ENCODE measurements at regions not wholly inside any gene's neighbourhood (a gene's known extent, or its start where the extent isn't known, plus 50 kb on each side); places are given as distances from the start of the nearest gene placed in this dataset.

DNA sequence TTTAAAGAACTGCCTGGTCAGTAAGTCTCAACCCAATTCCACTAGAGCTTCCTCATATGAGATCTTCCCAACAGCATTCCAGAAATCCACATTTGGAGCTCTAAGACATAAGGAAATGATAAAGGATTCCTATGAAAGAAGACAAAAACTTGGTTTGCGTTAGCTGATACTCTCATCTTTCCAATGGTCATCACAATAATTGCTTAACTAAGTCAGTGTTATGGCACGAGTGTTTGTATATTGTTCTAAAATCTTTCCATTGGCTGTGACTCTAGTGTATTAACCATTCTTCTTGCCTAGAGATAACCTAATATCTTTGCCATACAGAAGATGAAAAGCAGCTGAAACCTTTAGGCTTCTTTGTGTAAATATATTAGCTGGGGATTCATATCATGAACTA, 289.0 kb downstream of the SNX13 start:
- DNase-seq (ENCODE audit: extremely low read depth, low read depth): no peak
- TF ChIP-seq CTCF (IDR thresholded peaks at IDR 0.05; ENCODE audit: low read depth, low read length): no peak

DNA sequence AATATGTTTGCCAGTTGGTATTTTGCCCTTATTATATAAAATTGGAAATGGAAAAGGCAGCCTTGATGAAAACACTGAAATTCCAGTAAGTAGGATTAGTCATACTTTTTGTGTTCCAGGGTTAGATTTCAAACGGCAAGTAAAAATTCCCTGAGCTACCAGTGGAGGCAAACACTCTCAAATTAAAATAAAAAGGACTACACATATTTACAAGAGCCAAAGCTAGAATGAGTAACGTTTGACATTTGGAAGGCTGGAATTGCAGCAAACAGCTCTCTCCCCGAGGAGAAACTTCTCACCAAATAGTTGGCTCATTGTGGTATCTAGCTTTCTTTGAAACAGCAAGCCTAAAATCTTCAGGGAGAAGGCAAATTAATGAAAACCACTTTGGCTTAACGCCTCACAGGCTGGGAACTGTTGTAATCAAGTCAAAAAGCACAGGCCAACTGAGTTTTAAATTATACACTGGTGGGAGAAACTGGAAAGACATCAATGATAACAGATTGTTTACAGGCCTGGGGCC, 288.4 kb downstream of the SNX13 start:
- TF ChIP-seq CTCF (IDR thresholded peaks at IDR 0.05; ENCODE audit: low read depth, low read length): peak; percentile 25
- peak; percentile 86 for DNase-seq (ENCODE audit: extremely low read depth, low read depth)

GRCh38 chr7:17654940-17655339, 285.4 kb downstream of the SNX13 start:
- DNase-seq (ENCODE audit: extremely low read depth, low read depth): no peak
- TF ChIP-seq CTCF (IDR thresholded peaks at IDR 0.05; ENCODE audit: low read depth, low read length): no peak

GRCh38 chr7:17659126-17659525, 281.2 kb downstream of the SNX13 start:
- no peak for DNase-seq (ENCODE audit: extremely low read depth, low read depth)
- no peak for TF ChIP-seq CTCF (IDR thresholded peaks at IDR 0.05; ENCODE audit: low read depth, low read length)

DNA sequence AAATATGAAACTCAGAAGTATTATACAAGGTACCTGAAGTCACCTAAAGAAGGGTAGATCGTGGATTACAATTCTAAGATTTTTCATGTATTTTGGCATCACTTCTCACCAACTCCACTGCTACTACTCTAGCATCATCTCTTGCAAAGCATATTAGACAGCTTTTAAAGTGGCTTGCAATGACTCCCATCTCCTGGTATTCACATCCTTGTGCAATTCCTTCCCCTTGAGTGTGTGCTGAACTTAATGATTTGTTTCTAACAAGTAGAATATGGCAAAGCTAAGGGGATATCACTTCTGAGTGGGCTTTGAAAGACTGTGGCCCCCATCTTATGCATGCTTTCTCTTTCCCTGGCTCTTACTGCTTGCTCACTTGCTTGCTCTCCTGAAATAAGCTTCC, 280.2 kb downstream of the SNX13 start:
- no peak for DNase-seq (ENCODE audit: extremely low read depth, low read depth)
- TF ChIP-seq CTCF (IDR thresholded peaks at IDR 0.05; ENCODE audit: low read depth, low read length): no peak

- no peak for TF ChIP-seq CTCF (IDR thresholded peaks at IDR 0.05; ENCODE audit: low read depth, low read length)
- no peak for DNase-seq (ENCODE audit: extremely low read depth, low read depth)
Observed at GRCh38 chr7:17661982-17662585, 278.2 kb downstream of the SNX13 start.

DNA sequence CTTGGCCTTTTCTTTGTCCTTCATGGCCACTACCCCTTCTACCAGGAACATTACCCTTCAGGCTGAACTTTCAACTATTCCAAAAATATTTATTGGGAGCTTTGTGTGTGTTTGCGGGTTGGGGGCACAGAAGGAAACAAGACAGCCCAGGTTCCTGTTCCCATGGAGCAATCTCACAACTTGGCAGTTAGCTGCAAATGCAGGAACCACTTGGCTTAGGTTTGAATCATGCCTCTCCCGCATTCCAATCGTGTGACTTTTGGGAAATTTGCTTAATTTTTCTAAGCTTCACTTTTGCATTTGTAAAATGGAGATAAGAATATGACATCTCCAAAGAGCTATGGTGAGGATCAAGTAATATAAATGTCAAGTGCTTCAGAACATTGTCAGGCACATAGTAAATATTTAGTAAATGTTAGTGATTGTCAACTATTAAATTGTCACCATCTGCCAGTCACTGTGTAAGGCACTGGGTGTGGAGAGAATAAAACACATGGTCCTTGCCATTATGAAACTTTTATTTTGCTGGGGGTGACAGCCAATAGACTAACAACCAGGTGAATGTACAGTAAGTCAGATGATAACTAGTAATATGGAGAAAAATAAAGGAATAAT, 277.1 kb downstream of the SNX13 start:
- TF ChIP-seq CTCF (IDR thresholded peaks at IDR 0.05; ENCODE audit: low read depth, low read length): no peak
- DNase-seq (ENCODE audit: extremely low read depth, low read depth): no peak
